ENCODE measurements at regions not wholly inside any gene's neighbourhood (a gene's known extent, or its start where the extent isn't known, plus 50 kb on each side); places are given as distances from the start of the nearest gene placed in this dataset.

GRCh38 chr11:116601814-116602636 is 170.8 kb downstream of the BUD13 start:
- Histone ChIP-seq H3K36me3 (ENCODE audit: insufficient read depth, low read length) (no peaks in the 10 kb centered on the region), H3K79me2 (replicated peaks; ENCODE audit: insufficient read depth, low read length) (no peaks in the 10 kb centered on the region), H3K9me3 (ENCODE audit: low read length) (no peaks in the 10 kb centered on the region), H3K9me2 (ENCODE audit: insufficient read depth, low read length) (no peaks in the 10 kb centered on the region), H2AFZ (ENCODE audit: low read depth, low read length) (no peak overlapping the region), H3K27ac (ENCODE audit: low read length) (no peak overlapping the region), H3K9ac (ENCODE audit: low read length) (no peak overlapping the region), H4K20me1 (ENCODE audit: insufficient read depth) (no peaks in the 10 kb centered on the region), H3F3A (ENCODE audit: insufficient read depth, low read length, poor library complexity, severe bottlenecking) (no peaks in the 10 kb centered on the region), H3K4me2 (ENCODE audit: low read length) (no peak overlapping the region), H3K4me3 (ENCODE audit: low read length) (no peak overlapping the region), H3K27me3 (ENCODE audit: insufficient read depth, low read depth, low read length) (no peaks in the 10 kb centered on the region)
- no peak for TF ChIP-seq SMC3 (conservative IDR thresholded peaks at IDR 0.05; ENCODE audit: poor library complexity)
- no peak for TF ChIP-seq TAF1 (IDR thresholded peaks at IDR 0.05; ENCODE audit: low read depth)
- TF ChIP-seq REST (IDR thresholded peaks at IDR 0.05; ENCODE audit: borderline replicate concordance), result no peak
- TF ChIP-seq EP300 (conservative IDR thresholded peaks at IDR 0.05; ENCODE audit: poor library complexity, severe bottlenecking), result no peak
- no peak for TF ChIP-seq MXI1 (conservative IDR thresholded peaks at IDR 0.05; ENCODE audit: poor library complexity, severe bottlenecking)
- TF ChIP-seq POLR2AphosphoS5 (IDR thresholded peaks at IDR 0.05), result no peak
- TF ChIP-seq RAD21 (conservative IDR thresholded peaks at IDR 0.05), result no peak
- TF ChIP-seq, protein P1, sequence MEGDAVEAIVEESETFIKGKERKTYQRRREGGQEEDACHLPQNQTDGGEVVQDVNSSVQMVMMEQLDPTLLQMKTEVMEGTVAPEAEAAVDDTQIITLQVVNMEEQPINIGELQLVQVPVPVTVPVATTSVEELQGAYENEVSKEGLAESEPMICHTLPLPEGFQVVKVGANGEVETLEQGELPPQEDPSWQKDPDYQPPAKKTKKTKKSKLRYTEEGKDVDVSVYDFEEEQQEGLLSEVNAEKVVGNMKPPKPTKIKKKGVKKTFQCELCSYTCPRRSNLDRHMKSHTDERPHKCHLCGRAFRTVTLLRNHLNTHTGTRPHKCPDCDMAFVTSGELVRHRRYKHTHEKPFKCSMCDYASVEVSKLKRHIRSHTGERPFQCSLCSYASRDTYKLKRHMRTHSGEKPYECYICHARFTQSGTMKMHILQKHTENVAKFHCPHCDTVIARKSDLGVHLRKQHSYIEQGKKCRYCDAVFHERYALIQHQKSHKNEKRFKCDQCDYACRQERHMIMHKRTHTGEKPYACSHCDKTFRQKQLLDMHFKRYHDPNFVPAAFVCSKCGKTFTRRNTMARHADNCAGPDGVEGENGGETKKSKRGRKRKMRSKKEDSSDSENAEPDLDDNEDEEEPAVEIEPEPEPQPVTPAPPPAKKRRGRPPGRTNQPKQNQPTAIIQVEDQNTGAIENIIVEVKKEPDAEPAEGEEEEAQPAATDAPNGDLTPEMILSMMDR (IDR thresholded peaks at IDR 0.05; ENCODE audit: poor library complexity, severe bottlenecking), result no peak
- TF ChIP-seq EZH2 (IDR thresholded peaks at IDR 0.05; ENCODE audit: borderline replicate concordance, insufficient read depth, low read length, poor library complexity, severe bottlenecking), result no peak

DNA sequence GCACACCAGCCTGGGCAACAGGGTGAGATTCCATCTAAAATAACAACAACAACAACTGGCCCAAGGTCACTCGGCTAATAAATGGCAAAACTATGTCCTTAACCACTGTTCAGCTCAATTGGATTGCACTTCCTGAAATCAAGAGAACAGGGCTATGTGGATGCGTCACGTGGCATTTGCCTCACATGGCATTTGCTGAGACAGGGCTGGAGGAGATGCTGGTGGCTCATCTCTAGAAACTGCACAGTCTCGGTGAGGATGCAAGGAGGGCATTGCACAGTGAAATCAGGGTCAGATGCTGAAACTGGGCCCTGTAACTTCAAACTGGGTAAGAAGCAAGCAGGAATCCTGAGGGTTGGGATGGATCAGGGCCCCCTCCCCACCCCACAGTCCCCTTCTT is 171.9 kb downstream of the BUD13 start:
- no peak overlapping the region for H2AFZ ChIP-seq (ENCODE audit: low read depth, low read length)
- no peak overlapping the region for H3K9ac ChIP-seq (ENCODE audit: low read length)
- H3K9me2 ChIP-seq (ENCODE audit: insufficient read depth, low read length), result no peaks in the 10 kb centered on the region
- no peak for TF ChIP-seq RAD21 (conservative IDR thresholded peaks at IDR 0.05)
- no peak for TF ChIP-seq TAF1 (IDR thresholded peaks at IDR 0.05; ENCODE audit: low read depth)
- TF ChIP-seq, protein P1 (IDR thresholded peaks at IDR 0.05; ENCODE audit: poor library complexity, severe bottlenecking), result no peak
- TF ChIP-seq SMC3 (conservative IDR thresholded peaks at IDR 0.05; ENCODE audit: poor library complexity), result no peak
- TF ChIP-seq POLR2AphosphoS5 (IDR thresholded peaks at IDR 0.05), result no peak
- no peak for TF ChIP-seq MXI1 (conservative IDR thresholded peaks at IDR 0.05; ENCODE audit: poor library complexity, severe bottlenecking)
- no peak for TF ChIP-seq EZH2 (IDR thresholded peaks at IDR 0.05; ENCODE audit: borderline replicate concordance, insufficient read depth, low read length, poor library complexity, severe bottlenecking)
- no peak for TF ChIP-seq REST (IDR thresholded peaks at IDR 0.05; ENCODE audit: borderline replicate concordance)
- H3F3A ChIP-seq (ENCODE audit: insufficient read depth, low read length, poor library complexity, severe bottlenecking), result no peaks in the 10 kb centered on the region
- H3K27me3 ChIP-seq (ENCODE audit: insufficient read depth, low read depth, low read length), result no peaks in the 10 kb centered on the region
- no peak overlapping the region for H3K4me2 ChIP-seq (ENCODE audit: low read length)
- H3K36me3 ChIP-seq (ENCODE audit: insufficient read depth, low read length), result no peaks in the 10 kb centered on the region
- H3K79me2 ChIP-seq (replicated peaks; ENCODE audit: insufficient read depth, low read length), result no peaks in the 10 kb centered on the region
- H3K9me3 ChIP-seq (ENCODE audit: low read length), result no peaks in the 10 kb centered on the region
- H4K20me1 ChIP-seq (ENCODE audit: insufficient read depth), result no peaks in the 10 kb centered on the region
- H3K4me3 ChIP-seq (ENCODE audit: low read length), result no peak overlapping the region
- no peak overlapping the region for H3K27ac ChIP-seq (ENCODE audit: low read length)

Data from neural cell (in vitro differentiated cells).